ENCODE measurements at regions not wholly inside any gene's neighbourhood (a gene's known extent, or its start where the extent isn't known, plus 50 kb on each side); places are given as distances from the start of the nearest gene placed in this dataset.
"Not testable (repeated sequence)": the region's sequence is repeated elsewhere in the genome, so short reads cannot be mapped to it uniquely, and the experiment has no call there.

GRCh38 chr14:106417224-106418049 is 891.1 kb downstream of the TMEM121 start:
- peak; percentile 95 for DNase-seq
- peaks cover 9% of the 10 kb centered on the region for H3K4me1 Mint-ChIP-seq
- no peaks in the 10 kb centered on the region for H3K36me3 Mint-ChIP-seq
- peaks cover 7% of the 10 kb centered on the region for H3K27me3 Mint-ChIP-seq
- no peaks in the 10 kb centered on the region for H3K9me3 Mint-ChIP-seq
- no peak overlapping the region for H3K27ac Mint-ChIP-seq
- H3K4me3 Mint-ChIP-seq, result no peak overlapping the region

GRCh38 chr14:106419376-106419965 is 893.1 kb downstream of the TMEM121 start:
- no peaks in the 10 kb centered on the region for H3K36me3 Mint-ChIP-seq
- H3K4me3 Mint-ChIP-seq, result no peak overlapping the region
- no peaks in the 10 kb centered on the region for H3K9me3 Mint-ChIP-seq
- peaks cover 9% of the 10 kb centered on the region for H3K4me1 Mint-ChIP-seq
- no peak for DNase-seq
- H3K27me3 Mint-ChIP-seq, result peaks cover 13% of the 10 kb centered on the region
- H3K27ac Mint-ChIP-seq, result no peak overlapping the region

GRCh38 chr14:106421431-106422033 is 895.1 kb downstream of the TMEM121 start:
- H3K4me3 Mint-ChIP-seq, H3K36me3 Mint-ChIP-seq, H3K9me3 Mint-ChIP-seq, H3K27ac Mint-ChIP-seq, H3K4me1 Mint-ChIP-seq: not testable (repeated sequence)
- peaks cover 13% of the 10 kb centered on the region for H3K27me3 Mint-ChIP-seq
- peak; percentile 64 for DNase-seq

GRCh38 chr14:106422066-106422465 is 895.7 kb downstream of the TMEM121 start:
- Mint-ChIP-seq H3K27ac (no peak overlapping the region), H3K4me3 (no peak overlapping the region), H3K4me1 (peaks cover 9% of the 10 kb centered on the region), H3K9me3 (no peaks in the 10 kb centered on the region), H3K27me3 (peaks cover 16% of the 10 kb centered on the region), H3K36me3 (no peaks in the 10 kb centered on the region)
- DNase-seq, result no peak

GRCh38 chr14:106425150-106425549 is 898.8 kb downstream of the TMEM121 start:
- not testable (repeated sequence) for H3K4me3 Mint-ChIP-seq, H3K9me3 Mint-ChIP-seq, H3K27ac Mint-ChIP-seq, DNase-seq, H3K4me1 Mint-ChIP-seq, H3K36me3 Mint-ChIP-seq
- H3K27me3 Mint-ChIP-seq, result peaks cover 16% of the 10 kb centered on the region

- Mint-ChIP-seq H3K27ac (no peak overlapping the region), H3K4me3 (no peak overlapping the region), H3K4me1 (peaks cover 1% of the 10 kb centered on the region), H3K27me3 (peaks cover 6% of the 10 kb centered on the region), H3K9me3 (no peaks in the 10 kb centered on the region), H3K36me3 (no peaks in the 10 kb centered on the region)
- peak; percentile 41 for DNase-seq
Observed at GRCh38 chr14:106436310-106436905, 910.0 kb downstream of the TMEM121 start.

GRCh38 chr14:106442857-106443256 is 916.5 kb downstream of the TMEM121 start:
- Mint-ChIP-seq H3K27me3 (peaks cover 9% of the 10 kb centered on the region), H3K27ac (no peak overlapping the region), H3K36me3 (no peaks in the 10 kb centered on the region), H3K4me3 (no peak overlapping the region), H3K9me3 (no peaks in the 10 kb centered on the region), H3K4me1 (no peaks in the 10 kb centered on the region)
- peak; percentile 21 for DNase-seq

- no peak overlapping the region for H3K27ac Mint-ChIP-seq
- no peaks in the 10 kb centered on the region for H3K4me1 Mint-ChIP-seq
- no peaks in the 10 kb centered on the region for H3K36me3 Mint-ChIP-seq
- no peaks in the 10 kb centered on the region for H3K27me3 Mint-ChIP-seq
- H3K9me3 Mint-ChIP-seq, result no peaks in the 10 kb centered on the region
- H3K4me3 Mint-ChIP-seq, result no peak overlapping the region
- no peak for DNase-seq
Observed at GRCh38 chr14:106455026-106455425, 928.6 kb downstream of the TMEM121 start.

GRCh38 chr14:106459971-106460730 is 933.8 kb downstream of the TMEM121 start:
- DNase-seq, result peak; percentile 52
- H3K27ac Mint-ChIP-seq, result no peak overlapping the region
- H3K36me3 Mint-ChIP-seq, result no peaks in the 10 kb centered on the region
- H3K4me3 Mint-ChIP-seq, result no peak overlapping the region
- no peaks in the 10 kb centered on the region for H3K27me3 Mint-ChIP-seq
- H3K4me1 Mint-ChIP-seq, result no peaks in the 10 kb centered on the region
- no peaks in the 10 kb centered on the region for H3K9me3 Mint-ChIP-seq

GRCh38 chr14:106460916-106461315 is 934.5 kb downstream of the TMEM121 start:
- DNase-seq, result no peak
- Mint-ChIP-seq H3K27me3 (no peaks in the 10 kb centered on the region), H3K9me3 (no peaks in the 10 kb centered on the region), H3K27ac (no peak overlapping the region), H3K4me1 (no peaks in the 10 kb centered on the region), H3K36me3 (no peaks in the 10 kb centered on the region), H3K4me3 (no peak overlapping the region)

- not testable (repeated sequence) for H3K36me3 Mint-ChIP-seq, H3K27me3 Mint-ChIP-seq, H3K27ac Mint-ChIP-seq, H3K9me3 Mint-ChIP-seq, H3K4me1 Mint-ChIP-seq, DNase-seq, H3K4me3 Mint-ChIP-seq
Observed at GRCh38 chr14:106466483-106466882, 940.1 kb downstream of the TMEM121 start.

GRCh38 chr14:106468869-106469268 is 942.5 kb downstream of the TMEM121 start:
- H3K27ac Mint-ChIP-seq, DNase-seq, H3K9me3 Mint-ChIP-seq, H3K4me1 Mint-ChIP-seq, H3K4me3 Mint-ChIP-seq, H3K36me3 Mint-ChIP-seq, H3K27me3 Mint-ChIP-seq: not testable (repeated sequence)

GRCh38 chr14:106470028-106470427 is 943.6 kb downstream of the TMEM121 start:
- not testable (repeated sequence) for H3K27ac Mint-ChIP-seq, H3K27me3 Mint-ChIP-seq, H3K4me1 Mint-ChIP-seq, H3K4me3 Mint-ChIP-seq, H3K9me3 Mint-ChIP-seq, H3K36me3 Mint-ChIP-seq, DNase-seq

- H3K27ac Mint-ChIP-seq, H3K27me3 Mint-ChIP-seq, H3K9me3 Mint-ChIP-seq, H3K4me1 Mint-ChIP-seq, H3K36me3 Mint-ChIP-seq, H3K4me3 Mint-ChIP-seq, DNase-seq: not testable (repeated sequence)
Observed at GRCh38 chr14:106474261-106475028, 948.1 kb downstream of the TMEM121 start.

Measured in activated naive CD8-positive, alpha-beta T cell treated with anti-CD3 and anti-CD28 coated beads for 36 hours (primary cell).